LNCAP (cell line): ENCODE measurements at regions not wholly inside any gene's neighbourhood (a gene's known extent, or its start where the extent isn't known, plus 50 kb on each side); places are given as distances from the start of the nearest gene placed in this dataset.

Source experiments
- CTCF ChIP-seq: fragments of 450-650 bp; IDR thresholded peaks from 2 replicates; pipeline ENCODE4 v1.5.1; 2017; ENCODE audit warnings: mild to moderate bottlenecking

GRCh38 chr11:92738276-92738675, 231.2 kb upstream of the MTNR1B start:
- TF ChIP-seq CTCF, result no peak

GRCh38 chr11:92739041-92739440, 230.4 kb upstream of the MTNR1B start:
- no peak for TF ChIP-seq CTCF

- no peak for TF ChIP-seq CTCF
These were observed 230.0 kb upstream of the MTNR1B start for GRCh38 chr11:92739491-92739890.

GRCh38 chr11:92740276-92740675, 229.2 kb upstream of the MTNR1B start:
- no peak for TF ChIP-seq CTCF

GRCh38 chr11:92744929-92745585, 224.4 kb upstream of the MTNR1B start:
- TF ChIP-seq CTCF, result no peak

- TF ChIP-seq CTCF, result no peak
These were observed 218.7 kb upstream of the MTNR1B start for GRCh38 chr11:92750794-92751193.

GRCh38 chr11:92751594-92751993, 217.9 kb upstream of the MTNR1B start:
- no peak for TF ChIP-seq CTCF

- no peak for TF ChIP-seq CTCF
These were observed 217.3 kb upstream of the MTNR1B start for GRCh38 chr11:92752122-92752521.
